ENCODE measurements at regions not wholly inside any gene's neighbourhood (a gene's known extent, or its start where the extent isn't known, plus 50 kb on each side); places are given as distances from the start of the nearest gene placed in this dataset.

GRCh38 chr2:181114021-181114420 lies 133.6 kb downstream of the UBE2E3 start:
- no peak for DNase-seq

- no peak for DNase-seq
Observed at GRCh38 chr2:181116261-181116660, 135.9 kb downstream of the UBE2E3 start.

DNA sequence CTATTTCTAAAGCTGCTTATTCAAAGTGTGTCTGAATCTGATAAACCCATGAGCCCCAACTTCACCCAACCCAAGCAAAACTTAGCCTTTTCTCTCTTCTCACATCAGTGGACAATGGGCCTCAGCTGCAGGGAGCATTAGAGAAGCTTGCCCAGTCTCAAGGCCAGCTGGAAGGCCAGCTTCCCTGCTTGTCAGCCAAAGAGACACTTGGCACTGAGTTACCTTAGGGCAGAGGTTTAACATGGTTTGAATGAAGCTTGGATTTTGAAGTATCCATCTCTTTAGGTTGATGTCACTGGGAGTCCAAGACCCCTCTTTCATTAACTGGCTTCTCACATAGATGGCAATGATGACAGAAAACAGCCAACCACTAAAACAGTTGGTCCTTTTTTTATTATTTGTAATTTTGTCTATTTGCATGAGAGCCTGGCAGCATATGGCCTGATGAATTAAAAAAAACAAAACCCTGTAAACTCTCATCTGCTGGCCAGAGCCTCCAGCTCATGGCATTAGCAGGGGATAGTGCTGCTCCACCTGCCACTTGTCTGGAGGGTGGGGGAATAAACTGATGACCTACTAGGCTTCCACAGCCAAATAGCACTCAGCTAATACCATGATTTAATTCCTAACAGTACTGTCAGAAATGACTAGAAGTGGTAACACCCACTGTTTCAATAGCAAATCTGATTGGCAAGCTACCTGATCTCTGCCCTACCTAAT lies 137.0 kb downstream of the UBE2E3 start:
- DNase-seq: no peak

GRCh38 chr2:181120625-181121024 lies 140.2 kb downstream of the UBE2E3 start:
- DNase-seq: no peak

- no peak for DNase-seq
Observed at GRCh38 chr2:181121996-181122395, 141.6 kb downstream of the UBE2E3 start.

GRCh38 chr2:181122601-181123000 lies 142.2 kb downstream of the UBE2E3 start:
- DNase-seq: no peak

DNA sequence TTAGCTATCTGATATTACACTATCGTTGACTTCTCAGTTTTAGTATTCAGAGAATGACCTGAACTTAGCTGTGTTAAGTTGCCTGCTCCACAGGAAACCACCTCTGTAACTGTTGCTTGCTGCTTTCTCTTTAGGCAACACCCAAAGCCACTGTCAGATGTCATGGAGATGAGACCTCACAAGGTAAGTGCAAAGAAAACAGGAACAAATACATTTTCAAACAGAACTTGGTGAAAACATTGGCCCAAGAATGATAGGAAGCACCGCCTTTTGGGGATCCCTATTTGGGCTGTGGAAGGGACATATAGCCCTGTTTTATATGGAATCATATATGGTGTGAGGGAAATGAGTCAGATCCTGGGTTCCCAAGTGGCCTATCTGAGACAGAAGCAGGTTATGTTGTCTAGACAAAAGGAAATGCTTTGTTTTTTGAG lies 143.4 kb downstream of the UBE2E3 start:
- DNase-seq: no peak

DNA sequence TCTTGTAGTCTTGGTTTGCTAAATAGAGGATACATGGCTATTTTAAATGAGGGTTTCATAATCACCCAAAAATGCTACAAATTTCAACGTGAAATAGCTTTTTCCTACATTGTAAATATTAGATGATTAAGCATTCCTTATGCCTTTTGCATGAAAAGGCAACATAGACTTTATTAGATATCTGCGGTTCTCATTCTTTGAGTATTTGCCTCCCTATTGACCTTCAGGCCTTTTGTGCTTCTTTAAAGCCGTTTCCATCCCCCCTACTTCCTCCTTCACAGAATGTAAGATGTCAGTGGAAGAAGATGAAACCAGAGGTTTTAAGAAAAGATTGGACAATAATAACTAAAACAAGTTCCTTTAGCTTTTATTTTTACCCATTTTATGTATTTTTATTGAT lies 144.1 kb downstream of the UBE2E3 start:
- no peak for DNase-seq

DNA sequence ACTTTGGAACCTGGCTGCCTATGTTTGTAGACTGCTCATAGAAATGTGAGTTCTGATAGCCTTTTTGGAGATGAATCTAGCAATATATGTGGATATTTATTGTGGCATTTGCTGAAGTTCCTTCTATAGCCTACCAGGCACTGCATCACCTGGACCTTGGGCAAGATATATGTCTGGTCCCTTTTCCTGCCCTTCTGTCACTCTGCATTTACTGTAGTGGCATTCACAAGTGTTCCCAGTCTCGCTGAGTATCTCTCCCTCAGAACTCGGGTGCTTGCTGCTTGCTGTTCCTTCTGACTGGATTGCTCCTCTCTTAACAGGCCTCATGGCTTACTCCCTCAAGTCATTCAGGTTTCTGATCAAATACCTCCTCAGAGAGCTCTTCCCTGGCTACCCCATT lies 145.0 kb downstream of the UBE2E3 start:
- DNase-seq: no peak

DNA sequence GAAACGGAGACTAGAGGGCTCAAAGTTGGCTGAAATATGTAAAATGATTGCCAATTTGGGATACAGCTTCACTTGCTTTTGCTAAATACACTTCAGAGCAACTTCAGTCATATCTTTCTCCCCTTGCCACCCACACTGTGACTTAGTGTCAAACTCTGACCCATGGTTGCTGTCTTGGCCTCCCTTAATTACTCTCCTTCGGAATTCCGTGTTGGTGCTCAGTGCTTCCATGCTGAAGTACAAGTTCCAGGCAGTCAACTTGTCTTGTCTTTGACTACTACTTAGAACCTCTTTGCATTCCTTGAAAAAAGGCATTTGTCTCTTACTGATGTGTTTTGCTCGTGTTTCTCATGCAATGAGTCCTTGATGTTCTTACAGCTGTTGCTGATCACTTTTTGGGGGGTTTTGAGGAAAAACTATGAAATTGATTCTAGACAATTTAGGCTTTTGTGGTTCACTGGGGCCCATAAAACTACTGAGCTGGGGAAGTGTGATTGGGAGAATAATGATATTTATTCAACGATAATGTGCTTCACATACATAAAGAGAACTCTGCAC lies 146.0 kb downstream of the UBE2E3 start:
- DNase-seq: no peak

- DNase-seq: no peak
Observed at GRCh38 chr2:181128199-181128598, 147.8 kb downstream of the UBE2E3 start.

GRCh38 chr2:181129364-181130056 lies 149.1 kb downstream of the UBE2E3 start:
- DNase-seq: no peak

- DNase-seq: no peak
Observed at GRCh38 chr2:181130686-181131085, 150.3 kb downstream of the UBE2E3 start.

DNA sequence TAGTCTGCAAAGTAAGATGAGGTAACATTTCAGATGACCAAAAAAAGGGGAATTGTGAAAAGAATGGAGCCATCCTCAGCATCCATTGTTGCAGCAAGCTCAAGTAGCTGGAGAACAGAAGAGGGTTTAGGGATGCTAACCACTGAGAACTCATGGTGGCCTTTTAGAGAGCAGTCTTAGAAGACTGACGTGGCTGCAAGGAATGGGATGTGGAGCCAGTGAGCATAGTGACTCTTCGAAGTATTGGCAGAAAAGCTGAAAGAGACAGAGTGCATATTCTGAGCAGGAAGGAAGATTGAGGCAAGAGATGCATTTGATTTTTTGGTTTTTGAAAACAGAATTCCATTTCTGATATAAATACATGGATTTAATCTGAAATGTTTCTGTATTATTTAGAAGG lies 151.2 kb downstream of the UBE2E3 start:
- no peak for DNase-seq

DNA sequence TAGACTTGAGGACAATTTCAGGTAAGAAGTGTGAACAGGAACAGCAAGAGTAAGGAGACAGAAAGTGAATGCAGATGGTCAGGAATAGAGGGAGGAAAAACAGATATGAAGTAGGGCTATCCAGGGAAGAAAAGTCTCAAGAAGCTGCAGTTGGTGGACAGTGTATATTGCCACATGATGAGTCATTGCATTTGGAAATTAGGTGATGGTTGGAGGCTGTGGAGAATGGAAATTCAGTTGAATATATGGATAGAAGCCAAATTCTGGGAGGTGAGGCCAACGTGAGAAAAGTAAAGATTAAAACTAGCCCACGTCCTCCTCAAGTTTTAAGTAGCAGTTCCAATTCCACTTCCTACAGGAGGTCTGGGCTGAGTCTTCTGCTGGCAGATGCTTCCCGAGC lies 158.4 kb downstream of the UBE2E3 start:
- DNase-seq: no peak

- DNase-seq: no peak
Observed at GRCh38 chr2:181139831-181140230, 159.4 kb downstream of the UBE2E3 start.

DNA sequence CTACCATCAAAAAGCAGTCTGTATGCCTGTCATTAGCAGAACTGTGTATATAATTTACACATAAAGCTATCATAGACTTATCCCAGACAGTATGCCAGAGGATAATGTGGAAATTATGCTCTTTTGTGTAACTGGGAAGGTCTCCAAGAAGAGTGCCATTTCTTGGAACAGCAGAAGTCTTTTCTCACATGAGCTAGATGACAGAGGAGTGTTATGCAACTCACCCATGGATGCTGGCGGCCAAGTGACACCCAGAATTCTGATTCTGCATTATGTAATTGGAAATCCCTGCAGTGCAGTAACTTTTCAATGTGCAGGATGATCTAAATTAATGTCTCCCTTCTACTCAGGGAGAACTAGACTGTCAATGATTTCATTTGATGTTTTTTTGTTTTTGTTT lies 160.0 kb downstream of the UBE2E3 start:
- no peak for DNase-seq

- DNase-seq: no peak
Observed at GRCh38 chr2:181140928-181141327, 160.5 kb downstream of the UBE2E3 start.

- no peak for DNase-seq
Observed at GRCh38 chr2:181141676-181142075, 161.3 kb downstream of the UBE2E3 start.

GRCh38 chr2:181142514-181142913 lies 162.1 kb downstream of the UBE2E3 start:
- no peak for DNase-seq

DNA sequence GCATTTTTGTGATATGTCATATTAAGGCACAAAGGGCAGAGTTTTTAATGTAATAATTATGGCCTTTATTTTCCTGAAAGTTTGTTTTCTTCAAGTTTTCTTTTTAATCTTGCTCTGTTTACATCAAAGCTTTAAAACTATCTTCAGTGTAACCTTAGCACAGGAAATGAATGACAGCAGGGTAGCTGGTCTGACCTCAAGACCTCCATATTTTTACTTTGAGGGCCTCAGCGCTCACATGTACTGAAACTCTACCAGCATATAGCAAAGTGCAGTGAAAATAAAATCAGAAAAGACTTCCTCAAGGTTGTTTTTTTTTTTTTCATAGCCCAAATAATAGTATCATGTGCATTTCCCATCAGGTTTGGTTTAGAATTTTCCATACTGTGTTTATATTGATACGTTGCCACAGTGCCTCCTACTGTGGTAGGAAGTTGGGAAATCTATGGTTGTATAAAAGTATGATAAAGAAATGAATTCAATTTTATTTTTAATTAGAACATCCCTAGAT lies 163.4 kb downstream of the UBE2E3 start:
- DNase-seq: no peak

GRCh38 chr2:181145645-181146044 lies 165.2 kb downstream of the UBE2E3 start:
- no peak for DNase-seq

GRCh38 chr2:181146171-181146570 lies 165.8 kb downstream of the UBE2E3 start:
- no peak for DNase-seq

- no peak for DNase-seq
Observed at GRCh38 chr2:181149056-181149455, 168.7 kb downstream of the UBE2E3 start.
